GM18909 (cell line): ENCODE measurements at regions not wholly inside any gene's neighbourhood (a gene's known extent, or its start where the extent isn't known, plus 50 kb on each side); places are given as distances from the start of the nearest gene placed in this dataset.
"Not testable (repeated sequence)": the region's sequence is repeated elsewhere in the genome, so short reads cannot be mapped to it uniquely, and the experiment has no call there.

Experiments used
- ATAC-seq: cut with Tn5 transposase; IDR thresholded peaks from one replicate; pipeline ENCODE4 v1.9.1; 2021; ENCODE audit warnings: mild to moderate bottlenecking; ENCODE audit not compliant: unreplicated experiment, poor library complexity

- ATAC-seq: not testable (repeated sequence)
Observed at GRCh38 chr1:147103416-147104155, 68.7 kb downstream of the PRKAB2 start.

- ATAC-seq: no peak
Observed at GRCh38 chr1:147099192-147099591, 73.1 kb downstream of the PRKAB2 start.

- ATAC-seq: not testable (repeated sequence)
Observed at GRCh38 chr1:147098338-147098973, 73.8 kb downstream of the PRKAB2 start.

GRCh38 chr1:147095691-147096090 lies 76.6 kb downstream of the PRKAB2 start:
- no peak for ATAC-seq

- no peak for ATAC-seq
Observed at GRCh38 chr1:147091801-147092200, 80.5 kb downstream of the PRKAB2 start.

GRCh38 chr1:147089457-147089856 lies 82.8 kb downstream of the PRKAB2 start:
- ATAC-seq: no peak

GRCh38 chr1:147086129-147086528 lies 86.1 kb downstream of the PRKAB2 start:
- no peak for ATAC-seq

GRCh38 chr1:147084273-147085096 lies 87.8 kb downstream of the PRKAB2 start:
- ATAC-seq: peak; percentile 81

GRCh38 chr1:147083919-147084272 lies 88.4 kb downstream of the PRKAB2 start:
- no peak for ATAC-seq

GRCh38 chr1:147080671-147081394 lies 91.4 kb downstream of the PRKAB2 start:
- no peak for ATAC-seq

GRCh38 chr1:147080006-147080661 lies 92.1 kb downstream of the PRKAB2 start:
- ATAC-seq: no peak

- ATAC-seq: no peak
Observed at GRCh38 chr1:147079400-147080005, 92.8 kb downstream of the PRKAB2 start.

GRCh38 chr1:147078606-147079399 lies 93.5 kb downstream of the PRKAB2 start:
- ATAC-seq: no peak

- ATAC-seq: no peak
Observed at GRCh38 chr1:147077936-147078605, 94.2 kb downstream of the PRKAB2 start.

- no peak for ATAC-seq
Observed at GRCh38 chr1:147077523-147077922, 94.7 kb downstream of the PRKAB2 start.

- no peak for ATAC-seq
Observed at GRCh38 chr1:147077081-147077480, 95.2 kb downstream of the PRKAB2 start.

GRCh38 chr1:147076442-147076841 lies 95.8 kb downstream of the PRKAB2 start:
- no peak for ATAC-seq
